Neural cell (in vitro differentiated cells): ENCODE measurements at regions not wholly inside any gene's neighbourhood (a gene's known extent, or its start where the extent isn't known, plus 50 kb on each side); places are given as distances from the start of the nearest gene placed in this dataset.

ENCODE experiments used
- H2AFZ ChIP-seq: fragments of 200-600, 300-800 bp; sonication (generic), shearing (Covaris generic); 2 replicates; pipeline ENCODE4 v1.6.0; 2014; ENCODE audit warnings: low read depth, mild to moderate bottlenecking, antibody characterized with exemption, low read length, moderate library complexity
- H3F3A ChIP-seq: fragments of 200-600 bp; shearing (Covaris generic); 2 replicates; pipeline ENCODE4 v1.6.1; 2016; ENCODE audit warnings: mild to moderate bottlenecking, moderate library complexity, mixed read lengths, antibody characterized with exemption, low read length; ENCODE audit not compliant: insufficient read depth, poor library complexity, severe bottlenecking
- H3K27ac ChIP-seq: fragments of 200-600, 300-800 bp; sonication (generic), shearing (Covaris generic); 2 replicates; pipeline ENCODE4 v1.5.1; 2014; ENCODE audit warnings: mild to moderate bottlenecking, low read length, moderate library complexity
- H3K27me3 ChIP-seq: fragments of 300-800, 200-600 bp; sonication (generic), shearing (Covaris generic); 2 replicates; pipeline ENCODE4 v1.6.0; 2014; ENCODE audit warnings: mild to moderate bottlenecking, low read depth, low read length, moderate library complexity; ENCODE audit not compliant: insufficient read depth
- H3K36me3 ChIP-seq: fragments of 300-800, 200-600 bp; sonication (generic), shearing (Covaris generic); 2 replicates; pipeline ENCODE4 v1.5.1; 2014; ENCODE audit warnings: mild to moderate bottlenecking, antibody characterized with exemption, low read length, moderate library complexity; ENCODE audit not compliant: insufficient read depth
- H3K4me2 ChIP-seq: fragments of 300-800, 200-600 bp; sonication (generic), shearing (Covaris generic); 2 replicates; pipeline ENCODE4 v1.6.0; 2014; ENCODE audit warnings: mild to moderate bottlenecking, low read length
- H3K4me3 ChIP-seq: fragments of 300-800, 200-600 bp; sonication (generic), shearing (Covaris generic); 2 replicates; pipeline ENCODE4 v1.5.1; 2014; ENCODE audit warnings: mild to moderate bottlenecking, low read length, moderate library complexity
- H3K79me2 ChIP-seq: fragments of 200-600 bp; shearing (Covaris generic); replicated peaks from 2 replicates; pipeline ENCODE4 v1.6.0; 2014; ENCODE audit warnings: mild to moderate bottlenecking, low read length, moderate library complexity; ENCODE audit not compliant: insufficient read depth
- H3K9ac ChIP-seq: fragments of 300-800, 200-600 bp; sonication (generic), shearing (Covaris generic); 2 replicates; pipeline ENCODE4 v1.6.1; 2016; ENCODE audit warnings: mild to moderate bottlenecking, low read length, mixed read lengths
- H3K9me2 ChIP-seq: fragments of 200-600 bp; shearing (Covaris generic); 2 replicates; pipeline ENCODE4 v1.6.1; 2016; ENCODE audit warnings: mild to moderate bottlenecking, low read length, mixed read lengths; ENCODE audit not compliant: insufficient read depth
- H3K9me3 ChIP-seq: fragments of 200-600, 300-800 bp; sonication (generic), shearing (Covaris generic); 2 replicates; pipeline ENCODE4 v1.6.1; 2016; ENCODE audit warnings: mild to moderate bottlenecking, mixed run types, low read length, moderate library complexity, mixed read lengths
- H4K20me1 ChIP-seq: fragments of 200-600 bp; shearing (Covaris generic); 2 replicates; pipeline ENCODE4 v1.6.1; 2016; ENCODE audit warnings: mild to moderate bottlenecking, mixed run types; ENCODE audit not compliant: insufficient read depth
- CTCF ChIP-seq: fragments of 450-650 bp; IDR thresholded peaks from 2 replicates; pipeline ENCODE4 v1.5.1; 2014; ENCODE audit warnings: antibody characterized with exemption, mild to moderate bottlenecking, moderate library complexity; ENCODE audit not compliant: poor library complexity, severe bottlenecking
- EP300 ChIP-seq: fragments of 450-650 bp; conservative IDR thresholded peaks from 2 replicates; pipeline ENCODE4 v1.6.1; 2014; ENCODE audit warnings: antibody characterized with exemption, mild to moderate bottlenecking, moderate library complexity; ENCODE audit not compliant: poor library complexity, severe bottlenecking
- EZH2 ChIP-seq: fragments of 200-600, 300-800 bp; shearing (Covaris generic), sonication (generic); IDR thresholded peaks from 2 replicates; pipeline ENCODE4 v1.6.1; 2014; ENCODE audit warnings: antibody characterized with exemption, low read length, borderline replicate concordance, mild to moderate bottlenecking; ENCODE audit not compliant: insufficient read depth, poor library complexity, severe bottlenecking
- MXI1 ChIP-seq: fragments of 450-650 bp; conservative IDR thresholded peaks from 2 replicates; pipeline ENCODE4 v1.6.1; 2014; ENCODE audit warnings: antibody characterized with exemption, mild to moderate bottlenecking; ENCODE audit not compliant: poor library complexity, severe bottlenecking
- POLR2AphosphoS5 ChIP-seq: IDR thresholded peaks from 2 replicates; pipeline ENCODE4 v1.6.1; 2012
- RAD21 ChIP-seq: fragments of 450-650 bp; conservative IDR thresholded peaks from 2 replicates; pipeline ENCODE4 v1.6.1; 2014; ENCODE audit warnings: antibody characterized with exemption, mild to moderate bottlenecking, moderate library complexity
- REST ChIP-seq: IDR thresholded peaks from 2 replicates; pipeline ENCODE4 v1.6.1; 2012; ENCODE audit warnings: borderline replicate concordance
- SMC3 ChIP-seq: fragments of 450-650 bp; conservative IDR thresholded peaks from 2 replicates; pipeline ENCODE4 v1.6.1; 2014; ENCODE audit warnings: antibody characterized with exemption, mild to moderate bottlenecking, moderate library complexity; ENCODE audit not compliant: poor library complexity
- TAF1 ChIP-seq: IDR thresholded peaks from 2 replicates; pipeline ENCODE4 v1.6.1; 2012; ENCODE audit warnings: low read depth

GRCh38 chr2:123769001-123769400 is 256.1 kb upstream of the CNTNAP5 start:
- no peak for TF ChIP-seq TAF1
- TF ChIP-seq EP300 = no peak
- TF ChIP-seq MXI1 = no peak
- TF ChIP-seq RAD21 = no peak
- no peak for TF ChIP-seq EZH2
- TF ChIP-seq CTCF = no peak
- TF ChIP-seq REST = no peak
- no peak for TF ChIP-seq SMC3
- no peak for TF ChIP-seq POLR2AphosphoS5
- Histone ChIP-seq H3K27ac (no peak overlapping the region), H3K27me3 (no peaks in the 10 kb centered on the region)

GRCh38 chr2:123770996-123771720 is 253.9 kb upstream of the CNTNAP5 start:
- no peak overlapping the region for H3K4me3 ChIP-seq
- no peak for TF ChIP-seq RAD21
- TF ChIP-seq EZH2 = no peak
- no peak for TF ChIP-seq REST
- no peak for TF ChIP-seq EP300
- TF ChIP-seq SMC3 = no peak
- no peak for TF ChIP-seq TAF1
- TF ChIP-seq CTCF = no peak
- no peak for TF ChIP-seq POLR2AphosphoS5
- no peak for TF ChIP-seq MXI1
- H3K9me3 ChIP-seq = no peaks in the 10 kb centered on the region
- no peak overlapping the region for H2AFZ ChIP-seq
- no peaks in the 10 kb centered on the region for H3K79me2 ChIP-seq
- H3K27ac ChIP-seq = no peak overlapping the region
- no peaks in the 10 kb centered on the region for H3F3A ChIP-seq
- H3K4me2 ChIP-seq = no peak overlapping the region
- no peaks in the 10 kb centered on the region for H3K36me3 ChIP-seq
- no peaks in the 10 kb centered on the region for H4K20me1 ChIP-seq
- H3K27me3 ChIP-seq = no peaks in the 10 kb centered on the region
- H3K9ac ChIP-seq = no peak overlapping the region
- H3K9me2 ChIP-seq = no peaks in the 10 kb centered on the region

More at GRCh38 chr2:123769001-123769400, 256.1 kb upstream of the CNTNAP5 start:
- Histone ChIP-seq H3F3A (no peaks in the 10 kb centered on the region), H3K4me3 (no peak overlapping the region), H3K9ac (no peak overlapping the region), H3K9me3 (no peaks in the 10 kb centered on the region), H3K4me2 (no peak overlapping the region), H3K9me2 (no peaks in the 10 kb centered on the region), H2AFZ (no peak overlapping the region), H4K20me1 (no peaks in the 10 kb centered on the region), H3K36me3 (no peaks in the 10 kb centered on the region), H3K79me2 (no peaks in the 10 kb centered on the region)
